ENCODE measurements at regions not wholly inside any gene's neighbourhood (a gene's known extent, or its start where the extent isn't known, plus 50 kb on each side); places are given as distances from the start of the nearest gene placed in this dataset.

- H3K4me3 ChIP-seq (ENCODE audit: low read depth, low read length), result no peak overlapping the region
- TF ChIP-seq MYC (IDR thresholded peaks at IDR 0.05; ENCODE audit: low read depth, low read length) (no peak), POLR2A (IDR thresholded peaks at IDR 0.05; ENCODE audit: extremely low read depth, insufficient read length) (no peak), CTCF (IDR thresholded peaks at IDR 0.05; ENCODE audit: low read depth, low read length) (no peak), MAX (IDR thresholded peaks at IDR 0.05; ENCODE audit: low read depth, low read length) (no peak)
- DNase-seq (ENCODE audit: low read depth), result peak; percentile 31
Observed at GRCh38 chr2:47259829-47260228, 83.5 kb upstream of the CALM2 start.

GRCh38 chr2:47257946-47258348 lies 81.6 kb upstream of the CALM2 start:
- no peak for TF ChIP-seq POLR2A (IDR thresholded peaks at IDR 0.05; ENCODE audit: extremely low read depth, insufficient read length)
- TF ChIP-seq CTCF (IDR thresholded peaks at IDR 0.05; ENCODE audit: low read depth, low read length), result no peak
- TF ChIP-seq MAX (IDR thresholded peaks at IDR 0.05; ENCODE audit: low read depth, low read length), result no peak
- TF ChIP-seq MYC (IDR thresholded peaks at IDR 0.05; ENCODE audit: low read depth, low read length), result no peak
- H3K4me3 ChIP-seq (ENCODE audit: low read depth, low read length), result no peak overlapping the region
- no peak for DNase-seq (ENCODE audit: low read depth)

DNA sequence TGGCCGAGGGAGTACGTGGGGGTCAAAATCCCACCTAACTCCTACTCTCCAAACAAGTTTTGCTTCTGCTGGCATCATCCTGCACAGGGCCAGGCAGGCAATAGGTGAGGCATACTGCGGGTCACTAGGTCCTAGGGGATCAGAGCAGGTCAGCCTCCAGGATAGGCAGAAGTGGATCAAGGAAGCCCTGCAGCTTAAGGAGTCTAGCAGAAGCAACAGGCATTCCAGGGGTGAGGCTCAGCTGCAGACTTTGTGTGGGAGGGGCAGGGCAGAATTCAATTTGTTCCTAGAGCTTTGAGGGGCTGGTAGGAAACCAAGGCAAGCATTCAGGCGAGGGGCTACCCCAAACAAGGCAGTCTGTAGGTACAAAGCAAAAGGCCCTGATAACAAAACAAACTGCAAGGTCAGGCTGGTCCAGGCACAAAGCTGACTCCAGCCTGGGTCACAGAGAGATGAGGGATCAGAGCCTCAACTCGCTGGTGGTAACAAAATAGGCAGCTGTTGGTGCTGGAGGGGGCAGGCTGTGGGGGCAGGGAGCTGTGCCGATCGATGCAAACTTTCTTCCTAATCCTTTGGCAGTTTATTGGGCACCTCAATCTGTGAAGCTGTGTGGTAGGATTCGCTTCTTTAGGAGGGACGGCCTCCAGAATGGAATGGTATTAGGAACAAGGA lies 80.2 kb upstream of the CALM2 start:
- no peak for DNase-seq (ENCODE audit: low read depth)
- TF ChIP-seq MYC (IDR thresholded peaks at IDR 0.05; ENCODE audit: low read depth, low read length) (no peak), CTCF (IDR thresholded peaks at IDR 0.05; ENCODE audit: low read depth, low read length) (no peak), POLR2A (IDR thresholded peaks at IDR 0.05; ENCODE audit: extremely low read depth, insufficient read length) (no peak), MAX (IDR thresholded peaks at IDR 0.05; ENCODE audit: low read depth, low read length) (no peak)

GRCh38 chr2:47255794-47256193 lies 79.5 kb upstream of the CALM2 start:
- no peak for TF ChIP-seq CTCF (IDR thresholded peaks at IDR 0.05; ENCODE audit: low read depth, low read length)
- TF ChIP-seq MAX (IDR thresholded peaks at IDR 0.05; ENCODE audit: low read depth, low read length), result no peak
- no peak overlapping the region for H3K4me3 ChIP-seq (ENCODE audit: low read depth, low read length)
- no peak for DNase-seq (ENCODE audit: low read depth)

More for the DNA sequence above, 80.2 kb upstream of the CALM2 start:
- H3K4me3 ChIP-seq (ENCODE audit: low read depth, low read length), result no peak overlapping the region

- TF ChIP-seq MYC (IDR thresholded peaks at IDR 0.05; ENCODE audit: low read depth, low read length) (no peak), MAX (IDR thresholded peaks at IDR 0.05; ENCODE audit: low read depth, low read length) (0 out of 2 replicates have a peak, but pooled peaks have one; percentile 5)
- H3K4me3 ChIP-seq (ENCODE audit: low read depth, low read length), result no peak overlapping the region
- DNase-seq (ENCODE audit: low read depth), result peak; percentile 45
Observed at GRCh38 chr2:47254464-47254863, 78.2 kb upstream of the CALM2 start.

DNA sequence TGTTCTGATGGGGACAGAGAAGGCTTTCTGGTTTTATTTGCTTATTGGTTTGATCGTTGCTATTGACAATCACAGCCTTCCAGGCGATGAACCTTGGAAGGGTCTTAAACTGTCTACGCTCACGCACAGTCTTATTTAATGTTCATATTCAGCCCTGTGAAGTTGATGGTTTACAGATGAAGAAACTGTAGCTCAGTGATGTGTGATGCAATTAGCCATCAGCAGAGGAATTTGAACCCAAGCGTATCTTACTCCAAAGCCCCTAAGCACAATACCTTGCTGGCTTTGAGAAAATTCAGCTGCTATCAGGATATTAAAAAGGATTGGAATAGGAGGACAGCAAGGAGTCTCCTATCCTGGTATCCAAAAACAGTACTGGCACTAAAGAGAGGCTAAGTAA lies 77.1 kb upstream of the CALM2 start:
- no peak for DNase-seq (ENCODE audit: low read depth)
- no peak overlapping the region for H3K4me3 ChIP-seq (ENCODE audit: low read depth, low read length)
- no peak for TF ChIP-seq POLR2A (IDR thresholded peaks at IDR 0.05; ENCODE audit: extremely low read depth, insufficient read length)
- TF ChIP-seq MYC (IDR thresholded peaks at IDR 0.05; ENCODE audit: low read depth, low read length), result no peak
- no peak for TF ChIP-seq CTCF (IDR thresholded peaks at IDR 0.05; ENCODE audit: low read depth, low read length)
- no peak for TF ChIP-seq MAX (IDR thresholded peaks at IDR 0.05; ENCODE audit: low read depth, low read length)

Data from NB4 (cell line).